C4-2B (cell line): ENCODE measurements at regions not wholly inside any gene's neighbourhood (a gene's known extent, or its start where the extent isn't known, plus 50 kb on each side); places are given as distances from the start of the nearest gene placed in this dataset.

Experiments
- ZFX ChIP-seq: fragments of 450-650 bp; IDR thresholded peaks from 2 replicates; pipeline ENCODE4 v1.6.1; 2017
- TF ChIP-seq, protein P1 (sequence below): fragments of 450-650 bp; conservative IDR thresholded peaks from 2 replicates; pipeline ENCODE4 v1.5.1; 2017; ENCODE audit warnings: mild to moderate bottlenecking

DNA sequence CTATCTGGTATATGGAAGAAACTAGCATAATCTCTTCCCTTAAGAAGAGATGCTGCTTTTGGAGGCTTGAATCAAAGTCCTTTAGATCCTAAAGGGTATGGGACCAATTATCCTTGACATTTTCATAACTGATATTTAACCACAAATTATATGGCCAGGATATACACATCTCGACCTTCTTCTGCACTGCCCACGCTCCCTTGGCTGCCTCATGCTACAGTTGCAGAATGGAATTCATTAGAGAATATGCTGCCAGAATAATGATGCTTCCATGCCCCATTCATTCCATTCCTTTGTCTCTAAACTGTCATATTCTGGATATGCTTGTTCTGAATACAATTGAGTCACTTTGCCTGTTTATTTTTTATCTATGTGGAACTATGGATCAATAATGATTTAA is 157.1 kb upstream of the PACRGL start:
- TF ChIP-seq, protein P1, sequence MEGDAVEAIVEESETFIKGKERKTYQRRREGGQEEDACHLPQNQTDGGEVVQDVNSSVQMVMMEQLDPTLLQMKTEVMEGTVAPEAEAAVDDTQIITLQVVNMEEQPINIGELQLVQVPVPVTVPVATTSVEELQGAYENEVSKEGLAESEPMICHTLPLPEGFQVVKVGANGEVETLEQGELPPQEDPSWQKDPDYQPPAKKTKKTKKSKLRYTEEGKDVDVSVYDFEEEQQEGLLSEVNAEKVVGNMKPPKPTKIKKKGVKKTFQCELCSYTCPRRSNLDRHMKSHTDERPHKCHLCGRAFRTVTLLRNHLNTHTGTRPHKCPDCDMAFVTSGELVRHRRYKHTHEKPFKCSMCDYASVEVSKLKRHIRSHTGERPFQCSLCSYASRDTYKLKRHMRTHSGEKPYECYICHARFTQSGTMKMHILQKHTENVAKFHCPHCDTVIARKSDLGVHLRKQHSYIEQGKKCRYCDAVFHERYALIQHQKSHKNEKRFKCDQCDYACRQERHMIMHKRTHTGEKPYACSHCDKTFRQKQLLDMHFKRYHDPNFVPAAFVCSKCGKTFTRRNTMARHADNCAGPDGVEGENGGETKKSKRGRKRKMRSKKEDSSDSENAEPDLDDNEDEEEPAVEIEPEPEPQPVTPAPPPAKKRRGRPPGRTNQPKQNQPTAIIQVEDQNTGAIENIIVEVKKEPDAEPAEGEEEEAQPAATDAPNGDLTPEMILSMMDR, result no peak
- TF ChIP-seq ZFX, result no peak
